T-helper 22 cell (primary cell): ENCODE measurements at regions not wholly inside any gene's neighbourhood (a gene's known extent, or its start where the extent isn't known, plus 50 kb on each side); places are given as distances from the start of the nearest gene placed in this dataset.

Experiments used
- DNase-seq: peaks from one replicate; pipeline ENCODE4 v3.0.0-alpha.2; 2020; ENCODE audit warnings: low read depth

DNA sequence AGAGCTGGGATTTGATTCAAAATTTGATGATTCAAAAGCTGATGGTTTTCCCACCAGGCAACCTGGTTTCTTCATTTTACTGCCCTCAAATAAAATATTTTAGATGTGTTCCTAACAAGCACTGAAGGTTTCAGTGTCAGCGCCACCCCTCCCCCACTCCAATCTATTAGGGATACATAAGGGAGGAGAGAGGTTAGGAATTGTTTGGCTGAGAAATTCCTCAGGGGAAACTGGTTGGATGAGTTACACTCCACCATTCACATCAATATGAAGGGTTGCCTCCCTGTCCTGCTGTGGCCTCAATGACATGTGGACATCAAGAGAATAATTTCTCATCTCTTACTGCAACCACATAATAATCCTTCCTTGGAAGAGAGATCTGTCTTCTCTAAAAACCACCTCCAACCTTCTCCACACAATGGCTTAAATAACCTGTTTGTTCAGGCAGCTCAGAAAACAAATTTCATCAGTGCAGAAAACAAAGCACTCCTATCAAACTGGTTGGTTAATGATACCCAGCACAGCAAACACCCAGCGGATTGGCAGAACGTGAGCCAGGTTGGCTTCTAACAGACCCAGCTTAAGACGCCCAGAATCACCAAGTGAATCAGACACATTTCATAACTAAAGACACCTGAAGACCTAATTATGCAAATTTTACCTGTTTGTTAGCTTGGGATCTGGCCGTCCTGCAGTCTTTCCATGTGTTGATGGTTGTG lies 136.0 kb upstream of the SGK1 start:
- DNase-seq, result no peak

- DNase-seq, result no peak
These were observed 135.0 kb upstream of the SGK1 start for GRCh38 chr6:134452906-134453305.

DNA sequence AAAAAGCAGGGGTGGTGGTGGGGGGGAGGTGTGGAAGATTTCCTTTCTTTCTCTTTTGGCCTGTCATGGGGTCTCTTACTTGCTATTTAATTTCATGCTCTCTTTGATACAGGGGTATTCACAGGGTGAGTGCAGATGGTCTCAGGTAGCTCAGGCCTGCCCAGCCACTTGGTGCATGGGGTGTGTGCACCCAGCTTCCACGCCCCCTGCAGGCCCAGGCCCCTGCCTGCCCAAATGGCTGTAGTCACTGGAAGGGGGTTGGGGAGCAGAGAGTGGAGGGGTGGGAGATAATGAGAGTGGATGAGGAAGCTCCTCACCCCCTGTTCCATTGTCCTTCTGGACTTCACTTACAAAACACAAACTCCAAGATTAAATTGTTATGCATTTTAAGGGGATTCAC lies 133.6 kb upstream of the SGK1 start:
- DNase-seq, result no peak

DNA sequence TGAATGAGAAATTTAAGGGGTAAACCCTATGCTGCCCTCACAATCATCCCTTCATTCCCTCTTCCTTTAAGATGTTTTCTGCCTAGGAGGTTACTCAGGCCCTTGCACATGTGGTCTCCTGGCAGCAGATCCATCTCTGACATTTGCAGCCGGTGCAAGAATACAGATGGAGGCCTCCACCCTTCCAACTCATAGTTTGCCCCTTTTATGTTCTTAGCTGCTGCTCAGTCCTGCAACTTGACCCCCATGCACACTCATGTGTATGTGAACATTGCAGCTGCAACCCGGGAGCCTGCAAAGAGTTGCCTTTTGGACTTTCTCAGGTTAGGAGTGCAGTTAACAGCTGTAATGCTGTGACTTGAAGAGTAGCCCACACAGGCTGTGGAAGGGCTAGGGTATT lies 131.9 kb upstream of the SGK1 start:
- no peak for DNase-seq

- DNase-seq, result no peak
These were observed 131.1 kb upstream of the SGK1 start for GRCh38 chr6:134449004-134449403.

- DNase-seq, result no peak
These were observed 130.0 kb upstream of the SGK1 start for GRCh38 chr6:134447883-134448387.

DNA sequence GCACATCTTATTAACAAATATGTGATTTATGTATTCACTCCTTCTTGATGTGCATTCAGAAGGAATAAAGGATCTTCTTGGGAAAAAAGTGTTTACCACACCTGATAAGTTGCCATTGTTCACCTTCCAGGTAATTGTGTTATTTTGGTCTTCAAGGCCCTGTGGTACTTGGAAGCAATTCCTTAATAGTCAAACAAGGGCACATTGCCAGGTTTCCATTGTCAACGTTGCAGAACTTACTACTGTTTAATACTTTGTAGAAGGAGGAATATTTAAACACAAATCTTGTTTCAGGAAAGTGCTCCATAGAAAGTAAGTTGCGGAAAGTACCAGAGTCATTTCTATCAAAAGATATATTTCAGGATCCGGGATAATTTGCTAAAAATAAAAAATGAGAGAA lies 129.5 kb upstream of the SGK1 start:
- DNase-seq, result no peak

- DNase-seq, result no peak
These were observed 129.0 kb upstream of the SGK1 start for GRCh38 chr6:134446896-134447295.

DNA sequence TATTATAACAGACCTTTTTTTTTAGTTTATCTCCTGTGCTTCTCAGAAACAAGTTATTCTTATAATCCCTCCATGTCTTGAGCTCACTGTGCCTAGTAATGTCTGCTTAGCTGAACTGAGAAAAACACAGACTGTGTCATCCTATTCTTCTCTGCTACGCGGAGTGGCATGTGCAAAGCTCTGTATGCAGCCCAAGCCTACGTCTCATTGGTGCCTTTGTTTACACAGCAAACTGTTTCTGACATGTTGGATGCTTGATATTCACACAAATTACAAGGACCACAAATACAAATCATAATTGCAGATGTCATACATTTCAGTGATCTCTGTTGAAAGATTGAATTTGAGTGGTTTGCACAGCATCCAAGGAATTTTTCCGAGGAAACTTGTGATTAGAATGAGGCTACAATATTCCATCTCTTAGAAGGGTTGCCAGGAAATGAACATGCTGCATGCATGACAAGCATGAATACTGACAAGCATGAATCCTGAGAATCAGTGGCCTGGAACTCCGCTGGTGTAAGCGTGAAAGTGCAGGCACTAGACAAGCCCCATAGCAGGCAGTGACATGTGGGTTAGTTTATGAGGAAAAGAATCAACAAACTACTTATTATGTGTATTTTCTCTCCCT lies 128.4 kb upstream of the SGK1 start:
- no peak for DNase-seq

GRCh38 chr6:134443009-134443408 lies 125.1 kb upstream of the SGK1 start:
- no peak for DNase-seq

DNA sequence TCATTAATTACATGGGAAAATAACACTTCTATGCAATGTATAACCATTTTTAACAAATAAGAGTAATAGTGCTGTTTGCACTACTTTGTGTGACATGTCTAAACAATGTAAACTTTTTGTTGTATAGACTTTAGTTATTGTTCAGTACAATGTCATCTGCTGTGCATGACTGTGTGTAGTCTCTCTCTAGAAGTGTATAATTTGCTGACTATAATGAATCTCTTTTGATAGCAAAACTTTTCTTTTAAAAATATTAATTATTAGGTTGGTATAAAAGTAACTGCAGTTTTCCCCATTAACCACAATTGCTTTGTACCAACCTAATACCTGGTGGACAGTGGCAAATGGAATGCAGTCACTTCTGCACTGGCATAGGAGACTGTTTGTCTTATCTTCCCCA lies 124.2 kb upstream of the SGK1 start:
- no peak for DNase-seq

DNA sequence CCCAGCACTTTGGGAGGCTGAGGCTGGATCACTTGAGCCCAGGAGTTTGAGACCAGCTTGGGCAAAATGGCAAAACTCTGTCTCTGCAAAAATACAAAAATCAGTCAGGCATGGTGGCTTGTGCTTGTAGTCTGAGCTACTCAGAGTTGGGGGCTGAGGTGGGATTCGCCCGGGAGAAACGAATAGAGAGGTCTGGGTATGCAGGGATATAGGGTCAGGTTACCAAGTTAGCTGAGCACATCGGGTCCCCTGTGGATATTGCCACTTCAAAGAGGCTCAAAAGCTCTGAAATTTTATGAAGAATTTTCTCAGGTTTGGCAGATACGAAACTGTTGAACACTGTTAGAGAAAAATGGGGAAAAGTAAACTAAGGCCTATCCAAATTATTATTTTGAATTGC lies 120.9 kb upstream of the SGK1 start:
- no peak for DNase-seq

DNA sequence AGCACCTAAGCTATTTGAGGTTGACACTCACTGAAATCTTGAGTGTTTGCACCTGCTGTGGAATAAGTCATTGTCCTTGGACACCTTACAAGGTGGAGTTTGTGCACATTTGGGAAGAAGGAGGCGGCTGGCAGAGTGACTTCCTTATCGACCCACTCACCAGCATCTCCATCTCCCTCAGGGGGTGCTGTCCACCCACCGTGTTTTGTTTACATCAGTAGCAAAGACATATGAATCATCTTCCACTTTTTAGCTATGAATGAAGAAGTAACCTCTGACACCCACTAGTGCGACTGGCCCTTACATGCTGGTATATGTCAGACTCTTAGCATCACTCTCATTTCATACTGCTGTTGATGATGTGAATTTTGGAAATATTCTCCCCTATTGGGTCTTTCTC lies 119.5 kb upstream of the SGK1 start:
- no peak for DNase-seq

- DNase-seq, result no peak
These were observed 119.0 kb upstream of the SGK1 start for GRCh38 chr6:134436950-134437349.

DNA sequence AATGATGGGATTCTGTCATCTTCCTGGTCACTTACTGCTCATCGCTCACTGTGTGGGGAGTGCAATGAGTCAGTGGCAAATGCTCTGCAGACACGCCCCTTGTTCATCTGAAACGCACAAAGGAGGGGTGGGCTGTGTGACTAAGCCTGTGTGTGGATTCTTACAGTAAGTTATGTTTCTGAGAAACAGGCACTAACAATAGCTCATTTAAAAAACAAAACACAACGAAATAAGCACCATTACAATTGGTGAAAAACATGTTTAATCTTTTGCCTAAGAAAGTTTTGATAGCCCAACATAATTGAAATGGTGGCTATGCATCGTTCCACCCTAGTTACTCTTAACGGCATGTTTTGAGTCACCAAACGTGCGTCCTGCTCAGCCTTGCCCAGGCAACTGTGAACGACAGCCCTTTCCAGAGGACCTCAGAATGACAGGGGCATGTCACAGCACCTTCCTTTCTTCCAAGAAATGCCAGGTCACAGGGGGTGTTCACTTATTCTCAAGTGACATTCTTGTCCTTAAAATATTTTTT lies 118.4 kb upstream of the SGK1 start:
- DNase-seq, result peak; percentile 25

- no peak for DNase-seq
These were observed 117.9 kb upstream of the SGK1 start for GRCh38 chr6:134435814-134436280.

DNA sequence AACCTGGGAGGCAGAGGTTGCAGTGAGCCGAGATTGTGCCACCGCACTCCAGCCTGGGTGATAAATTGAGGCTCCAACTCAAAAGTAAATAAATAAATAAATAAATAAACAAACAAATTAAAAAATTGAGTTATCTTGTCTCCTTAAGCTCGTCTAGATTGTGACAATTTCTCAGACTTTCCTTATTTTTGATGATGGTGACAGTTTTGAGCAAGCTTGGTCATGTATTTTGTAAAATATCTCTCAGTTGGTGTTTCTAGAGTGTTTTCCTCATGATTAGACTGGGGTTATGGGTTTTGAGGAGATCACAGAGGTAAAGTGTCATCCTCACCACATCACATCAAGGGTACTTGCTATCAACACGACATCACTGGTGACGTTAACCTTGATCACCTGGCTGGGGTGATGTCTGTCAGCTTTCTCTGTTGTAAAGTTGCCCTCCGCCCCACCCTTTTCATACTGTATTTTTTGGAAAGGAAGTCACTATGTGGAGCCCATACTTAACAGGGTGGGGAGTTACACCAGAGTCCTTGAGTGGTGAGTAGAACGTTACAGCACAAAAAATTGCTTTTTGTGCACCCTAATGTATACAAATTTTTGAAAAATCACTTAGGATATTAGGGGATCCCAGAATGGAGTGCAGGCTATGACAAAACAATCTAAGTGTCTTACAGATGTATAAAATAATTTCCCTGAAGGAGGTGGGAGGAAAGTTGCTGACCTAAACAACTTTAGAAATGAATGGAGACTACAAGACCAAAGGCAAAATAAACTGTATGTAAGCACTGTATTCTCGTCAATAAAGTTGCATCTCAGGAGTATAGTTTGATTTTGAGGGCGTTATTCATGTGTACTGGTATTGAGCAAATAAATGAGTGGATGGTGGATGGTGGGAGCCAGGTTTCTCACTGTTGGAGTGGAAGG lies 116.4 kb upstream of the SGK1 start:
- no peak for DNase-seq

DNA sequence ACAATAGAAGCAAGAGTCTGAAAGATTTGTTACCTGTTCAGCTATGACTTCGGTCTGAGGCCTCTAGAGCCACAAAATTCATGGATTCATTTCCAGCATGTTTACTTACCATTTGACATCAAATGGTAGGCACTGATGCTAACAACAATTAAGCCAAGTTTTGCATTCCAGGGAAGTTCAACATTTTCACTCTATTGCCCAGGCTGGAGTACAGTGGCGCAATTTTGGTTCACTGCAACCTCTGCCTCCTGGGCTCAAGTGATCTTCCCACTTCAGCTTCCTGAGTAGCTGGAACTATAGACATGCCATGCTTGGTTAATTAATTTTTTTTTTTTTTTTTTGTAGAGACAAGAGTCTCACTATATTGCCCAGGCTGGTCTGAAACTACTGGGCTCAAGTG lies 114.1 kb upstream of the SGK1 start:
- DNase-seq, result no peak

DNA sequence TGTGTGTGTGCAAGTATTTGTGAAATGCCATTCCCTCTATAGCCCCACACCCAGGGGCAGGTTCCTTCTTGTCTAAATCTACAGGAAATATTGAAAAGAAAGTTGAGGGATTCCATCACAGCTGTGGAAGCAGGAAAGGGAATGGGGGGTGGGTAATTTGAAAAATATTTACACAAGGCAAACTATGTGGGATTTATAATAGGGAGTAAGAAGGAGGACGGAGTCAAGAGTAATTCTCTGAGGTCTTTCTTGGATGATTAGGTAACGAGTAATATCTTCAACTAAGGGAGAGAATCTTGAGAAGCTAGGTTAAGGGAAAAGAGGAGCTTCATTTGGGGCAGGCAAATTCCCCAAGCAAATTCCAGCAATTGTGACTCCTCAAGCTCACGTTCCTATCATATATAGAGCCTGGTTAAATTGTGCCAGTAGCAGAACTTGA lies 113.5 kb upstream of the SGK1 start:
- DNase-seq, result no peak

- no peak for DNase-seq
These were observed 112.0 kb upstream of the SGK1 start for GRCh38 chr6:134429861-134430380.

DNA sequence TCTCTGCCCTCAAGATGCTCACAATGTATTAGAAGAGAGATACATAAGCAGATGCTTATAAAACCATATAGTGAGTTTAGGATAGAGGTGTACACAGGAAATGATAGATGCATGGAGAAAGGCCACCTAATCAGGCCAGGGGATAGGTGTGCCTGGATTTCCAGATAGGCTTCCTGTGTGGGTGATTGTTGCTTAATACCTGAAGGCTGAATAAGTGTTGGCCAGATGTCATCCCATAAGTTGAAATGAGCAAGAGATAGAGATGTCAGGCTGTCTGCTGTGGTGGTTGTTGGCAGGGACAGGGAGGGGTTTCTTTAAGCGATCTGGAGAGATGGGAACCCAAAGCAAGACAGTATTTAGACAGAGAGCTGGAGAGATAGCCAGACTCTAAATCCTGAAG lies 109.8 kb upstream of the SGK1 start:
- no peak for DNase-seq

DNA sequence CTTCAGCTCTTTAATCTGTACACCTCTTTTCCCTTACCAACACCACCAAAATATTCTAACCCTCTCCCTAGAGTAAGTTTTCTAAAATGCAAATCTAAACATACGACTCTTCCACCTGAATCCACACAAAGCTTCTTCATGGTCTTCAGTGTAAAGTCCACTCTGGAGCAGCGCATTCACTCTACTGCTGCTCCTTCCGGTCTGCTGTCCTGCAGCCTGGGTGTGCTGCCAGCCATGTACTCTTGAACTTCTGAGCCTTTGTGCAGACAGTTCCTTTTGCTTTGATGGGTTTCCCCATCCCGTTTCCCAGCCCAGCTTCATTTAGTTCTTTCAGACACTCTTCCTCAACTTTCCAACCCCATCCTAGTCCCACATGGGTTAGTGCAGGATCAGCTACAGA lies 108.7 kb upstream of the SGK1 start:
- no peak for DNase-seq
